Spinal cord (tissue), 9 donors: ENCODE measurements at regions not wholly inside any gene's neighbourhood (a gene's known extent, or its start where the extent isn't known, plus 50 kb on each side); places are given as distances from the start of the nearest gene placed in this dataset.

Source experiments
- DNase-seq, 6 donors: peaks; one replicate each; pipeline versions ENCODE4 v3.0.0 to v3.0.0-alpha.2; 2013 to 2015; ENCODE audit warnings: low spot score in 6 of 6, low read depth in 4 of 6
- H3K27ac ChIP-seq: one replicate; pipeline ENCODE4 v1.5.1; 2013; ENCODE audit warnings: low read depth, low read length, control low read depth
- H3K27me3 ChIP-seq: one replicate; pipeline ENCODE4 v1.6.1; 2013; ENCODE audit warnings: low read length; ENCODE audit not compliant: control insufficient read depth, insufficient read depth
- H3K36me3 ChIP-seq: one replicate; pipeline ENCODE4 v1.6.1; 2013; ENCODE audit warnings: low read length; ENCODE audit not compliant: control insufficient read depth, insufficient read depth
- H3K4me1 ChIP-seq: one replicate; pipeline ENCODE4 v1.6.1; 2013; ENCODE audit warnings: low read length; ENCODE audit not compliant: control insufficient read depth, insufficient read depth
- H3K4me3 ChIP-seq: one replicate; pipeline ENCODE4 v1.5.1; 2013; ENCODE audit warnings: low read depth, low read length, control low read depth
- H3K9me3 ChIP-seq: one replicate; pipeline ENCODE4 v1.6.1; 2013; ENCODE audit warnings: low read length; ENCODE audit not compliant: control insufficient read depth, insufficient read depth
- WGBS: methylation state at CpG from one replicate; pipeline ENCODE4 v1.1.5; 2013; ENCODE audit warnings: missing lambda C conversion rate; ENCODE audit not compliant: insufficient coverage; 5-methylcytosine and 5-hydroxymethylcytosine counted together
- donor health status: healthy.

DNA sequence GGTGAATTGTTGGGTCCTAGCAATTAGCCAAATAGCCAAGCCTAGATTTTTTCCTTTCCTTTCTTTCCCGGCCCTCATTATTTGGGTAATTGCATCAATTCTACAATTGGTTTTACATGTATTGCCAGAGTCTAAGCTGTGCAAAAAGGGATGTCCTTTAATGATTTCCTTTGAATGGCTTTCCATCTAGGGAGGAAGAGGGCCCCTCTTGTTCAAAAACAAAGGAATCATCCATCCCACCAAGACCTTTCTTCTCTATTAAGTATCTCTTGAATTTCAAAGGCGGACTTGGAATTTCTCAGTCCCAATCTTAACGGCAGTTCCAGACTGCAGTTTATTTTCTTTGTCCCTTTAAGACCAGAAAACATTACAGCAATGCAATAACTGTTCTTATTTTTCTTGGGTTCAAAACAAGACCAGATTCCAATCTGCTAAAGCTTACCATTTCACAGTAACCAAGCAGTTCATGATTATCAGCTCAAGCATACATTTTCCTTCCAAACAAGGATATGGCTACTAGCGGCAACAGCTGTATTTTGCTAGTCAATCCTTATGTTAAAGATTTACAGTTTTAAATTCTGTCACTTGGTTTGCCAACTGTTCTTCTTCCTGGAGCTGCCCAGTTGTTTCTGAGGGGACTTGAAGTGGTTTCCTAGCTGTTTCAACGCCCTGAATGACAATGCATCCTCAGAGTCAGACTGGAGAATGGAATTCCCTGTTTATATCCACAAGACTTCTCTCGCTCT is 91.4 kb upstream of the LRIG1 start:
- peaks cover 10% of the 10 kb centered on the region for H3K4me1 ChIP-seq
- H3K27me3 ChIP-seq = no peaks in the 10 kb centered on the region
- peak in 2 of 6 donors; percentile 54 to 66 for DNase-seq
- H3K9me3 ChIP-seq = no peaks in the 10 kb centered on the region
- H3K4me3 ChIP-seq = no peak overlapping the region
- no peaks in the 10 kb centered on the region for H3K36me3 ChIP-seq
- 13% methylated on average over 2 of the region's 6 CpGs for WGBS
- H3K27ac ChIP-seq = peak overlapping the region; percentile 76

- no peaks in the 10 kb centered on the region for H3K36me3 ChIP-seq
- WGBS = 48% methylated on average over 3 of the region's 11 CpGs
- no peaks in the 10 kb centered on the region for H3K27me3 ChIP-seq
- H3K27ac ChIP-seq = peak overlapping the region; percentile 76
- H3K4me3 ChIP-seq = no peak overlapping the region
- H3K4me1 ChIP-seq = peaks cover 10% of the 10 kb centered on the region
- peak in 2 of 6 donors; percentile 51 to 81 for DNase-seq
- no peaks in the 10 kb centered on the region for H3K9me3 ChIP-seq
Measured at GRCh38 chr3:66592927-66593625, 92.3 kb upstream of the LRIG1 start.

DNA sequence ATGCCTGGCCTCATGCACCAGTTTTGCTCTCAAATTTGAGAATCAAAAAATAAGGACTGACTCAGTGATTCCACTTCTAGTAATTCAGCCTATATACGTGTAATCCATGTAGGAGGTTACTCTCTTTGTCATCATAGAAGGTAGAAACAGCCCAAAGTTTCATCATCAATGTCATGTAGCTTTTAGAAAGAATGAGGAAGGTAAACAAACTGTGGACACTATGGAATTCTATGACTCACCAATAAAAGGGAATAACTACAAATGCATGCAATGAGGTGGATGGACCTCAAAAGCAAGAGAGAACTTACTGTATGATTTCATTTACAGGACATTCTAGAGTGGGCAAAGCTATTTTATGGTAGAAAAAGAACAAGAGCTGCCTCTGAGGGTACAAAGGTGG is 93.2 kb upstream of the LRIG1 start:
- Histone ChIP-seq H3K4me1 (peaks cover 14% of the 10 kb centered on the region), H3K4me3 (no peak overlapping the region), H3K9me3 (no peaks in the 10 kb centered on the region), H3K27ac (no peak overlapping the region), H3K27me3 (no peaks in the 10 kb centered on the region), H3K36me3 (no peaks in the 10 kb centered on the region)
- WGBS = no CpG with 5 or more reads among the region's 1 CpG
- no peak for DNase-seq

- Histone ChIP-seq H3K4me3 (no peak overlapping the region), H3K4me1 (peaks cover 14% of the 10 kb centered on the region), H3K27me3 (no peaks in the 10 kb centered on the region), H3K36me3 (no peaks in the 10 kb centered on the region), H3K9me3 (no peaks in the 10 kb centered on the region), H3K27ac (no peak overlapping the region)
- WGBS = 12% methylated on average over 4 of the region's 5 CpGs
- peak in 2 of 6 donors; percentile 18 to 76 for DNase-seq
Measured at GRCh38 chr3:66597308-66597863, 96.6 kb upstream of the LRIG1 start.

DNA sequence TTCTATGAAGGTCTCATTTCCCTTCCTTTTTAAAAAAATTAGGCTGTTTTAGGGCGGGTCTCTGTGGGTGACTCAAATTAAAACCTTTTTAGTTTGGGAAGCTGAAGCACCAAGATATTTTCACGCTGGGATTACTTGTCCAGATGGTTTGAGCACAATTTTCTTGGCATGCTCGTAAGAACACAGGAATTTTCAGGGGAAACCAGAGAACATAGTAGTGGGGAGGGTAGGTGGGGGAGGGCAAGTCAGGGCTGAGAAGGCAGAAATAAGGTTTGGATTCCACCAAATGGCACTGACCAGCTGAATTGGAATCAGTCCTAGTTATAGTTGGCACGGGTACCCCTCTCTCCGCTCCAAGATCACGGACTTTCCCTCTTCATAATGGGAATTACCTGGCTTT is 97.3 kb upstream of the LRIG1 start:
- peaks cover 8% of the 10 kb centered on the region for H3K4me1 ChIP-seq
- no peaks in the 10 kb centered on the region for H3K27me3 ChIP-seq
- no peaks in the 10 kb centered on the region for H3K9me3 ChIP-seq
- no peak overlapping the region for H3K27ac ChIP-seq
- peak in 2 of 6 donors; percentile 53 to 58 for DNase-seq
- 60% methylated on average over 2 of the region's 6 CpGs for WGBS
- no peak overlapping the region for H3K4me3 ChIP-seq
- no peaks in the 10 kb centered on the region for H3K36me3 ChIP-seq

DNA sequence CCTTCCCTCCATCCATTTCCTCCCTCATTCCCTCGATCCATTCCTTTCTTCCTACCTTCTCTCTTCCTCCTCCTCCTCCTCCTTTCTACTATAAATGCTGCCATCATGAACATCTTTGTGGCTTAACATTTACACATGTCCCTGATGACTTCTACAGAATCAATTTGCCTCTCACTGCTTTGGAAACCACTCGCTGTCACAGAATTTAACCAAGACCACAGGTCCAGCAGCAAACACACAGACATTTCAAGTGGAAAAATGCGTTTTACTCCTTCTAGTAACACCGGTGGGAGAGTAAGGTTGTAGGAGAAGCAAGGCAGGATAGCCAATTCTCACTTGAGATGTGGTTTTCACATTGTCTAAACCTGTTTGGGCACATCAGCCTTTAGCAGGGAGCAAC is 101.4 kb upstream of the LRIG1 start:
- Histone ChIP-seq H3K27ac (no peak overlapping the region), H3K4me1 (peaks cover 5% of the 10 kb centered on the region), H3K36me3 (no peaks in the 10 kb centered on the region), H3K4me3 (no peak overlapping the region), H3K9me3 (no peaks in the 10 kb centered on the region), H3K27me3 (no peaks in the 10 kb centered on the region)
- WGBS = 75% methylated on average over 1 of the region's 4 CpGs
- no peak for DNase-seq

DNA sequence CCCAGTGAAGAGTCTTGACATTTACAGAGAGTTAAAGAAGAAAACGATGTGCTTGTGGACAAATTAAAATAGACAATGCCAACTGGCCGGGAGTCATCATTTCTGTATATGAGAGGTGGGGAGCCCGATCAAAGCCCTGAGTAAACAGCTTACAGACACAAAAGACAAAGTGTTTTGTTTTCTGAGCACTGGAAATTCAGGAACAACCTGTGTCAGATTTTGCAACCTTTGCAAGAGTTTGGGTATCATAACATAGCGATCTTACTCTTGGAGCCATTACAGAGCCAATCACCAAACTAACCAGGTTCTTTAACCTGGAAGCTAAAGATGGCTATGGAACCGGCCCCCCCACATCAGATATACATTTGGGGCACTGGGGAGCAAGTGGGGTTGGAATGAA is 101.9 kb upstream of the LRIG1 start:
- H3K36me3 ChIP-seq = no peaks in the 10 kb centered on the region
- H3K4me3 ChIP-seq = no peak overlapping the region
- 80% methylated on average over 3 of the region's 5 CpGs for WGBS
- H3K9me3 ChIP-seq = no peaks in the 10 kb centered on the region
- H3K27ac ChIP-seq = no peak overlapping the region
- H3K4me1 ChIP-seq = peaks cover 5% of the 10 kb centered on the region
- DNase-seq = no peak
- H3K27me3 ChIP-seq = no peaks in the 10 kb centered on the region

DNA sequence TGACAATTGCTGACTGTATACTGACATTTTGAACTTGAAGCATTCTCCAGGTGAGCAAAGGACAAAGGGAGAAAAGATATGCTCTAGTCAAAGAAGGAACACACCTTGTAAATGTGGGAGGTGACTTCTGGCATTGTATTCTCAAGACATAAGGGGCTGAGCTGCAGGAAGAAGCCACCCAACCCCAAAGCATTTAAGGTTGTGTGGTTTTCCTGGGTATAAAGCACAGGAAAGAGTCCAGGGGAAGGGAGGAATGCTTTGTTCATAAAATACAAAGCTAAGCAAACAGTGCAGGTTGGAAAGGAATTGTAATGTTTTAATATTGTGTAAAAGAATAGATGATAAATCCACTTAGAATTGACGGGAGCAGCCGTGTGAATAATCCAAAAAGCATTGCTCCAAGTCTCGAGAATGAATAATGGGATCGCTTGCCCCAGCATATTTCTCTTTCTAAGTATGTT is 102.4 kb upstream of the LRIG1 start:
- no peak for DNase-seq
- Histone ChIP-seq H3K9me3 (no peaks in the 10 kb centered on the region), H3K27me3 (no peaks in the 10 kb centered on the region), H3K4me1 (peaks cover 4% of the 10 kb centered on the region), H3K4me3 (no peak overlapping the region), H3K36me3 (no peaks in the 10 kb centered on the region), H3K27ac (no peak overlapping the region)
- 68% methylated on average over 3 of the region's 4 CpGs for WGBS

DNA sequence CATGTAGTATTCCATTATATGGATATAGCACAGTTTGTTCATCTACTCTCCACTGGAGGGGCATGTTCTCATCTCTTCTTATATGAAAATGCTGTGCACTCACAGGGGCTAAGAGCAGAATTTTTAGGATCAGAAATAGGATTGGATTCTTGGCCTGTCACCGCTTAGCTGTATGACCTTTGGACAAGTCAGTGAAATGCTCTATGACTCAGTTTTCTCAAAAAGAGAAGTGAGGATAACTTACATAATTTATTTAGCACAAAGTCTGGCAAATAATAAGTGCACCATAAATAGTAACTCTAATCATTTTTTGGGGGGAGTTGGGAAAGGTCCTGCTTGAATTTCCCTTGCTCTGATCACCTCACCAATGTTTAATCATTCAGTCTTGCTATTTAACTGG is 103.7 kb upstream of the LRIG1 start:
- Histone ChIP-seq H3K4me3 (no peak overlapping the region), H3K27ac (no peak overlapping the region), H3K4me1 (no peaks in the 10 kb centered on the region), H3K27me3 (no peaks in the 10 kb centered on the region), H3K9me3 (no peaks in the 10 kb centered on the region), H3K36me3 (no peaks in the 10 kb centered on the region)
- WGBS = no CpG with 5 or more reads among the region's 1 CpG
- no peak for DNase-seq
